WTC11 (cell line): ENCODE measurements at regions not wholly inside any gene's neighbourhood (a gene's known extent, or its start where the extent isn't known, plus 50 kb on each side); places are given as distances from the start of the nearest gene placed in this dataset.

Experiments used
- ATAC-seq: fragments of 200-7000 bp; cut with Tn5 transposase; 2 replicates; pipeline ENCODE4 v1.10.0; 2021; ENCODE audit warnings: mild to moderate bottlenecking, moderate library complexity
- CTCF ChIA-PET: fragments of 300-600 bp; sonication (Branson Sonifier 250); formaldehyde crosslinking; loops from one replicate; lab custom pipeline; 2021; ENCODE audit warnings: antibody characterized with exemption; lab: Charles Lee
- POLR2A ChIA-PET: fragments of 350-600 bp; sonication (Branson Sonifier 250); formaldehyde crosslinking; loops from one replicate; lab custom pipeline; 2021; ENCODE audit warnings: antibody characterized with exemption; lab: Charles Lee
- DNase-seq: peaks from one replicate; pipeline ENCODE4 v3.0.0; 2021; ENCODE audit warnings: low spot score
- H3K27ac Mint-ChIP-seq: 2 replicates; pipeline ENCODE4 v1.8.0; 2021; ENCODE audit warnings: mixed read lengths
- H3K27me3 Mint-ChIP-seq: 2 replicates; pipeline ENCODE4 v1.8.0; 2021; ENCODE audit warnings: low read depth, mild to moderate bottlenecking, moderate library complexity, mixed read lengths
- H3K36me3 Mint-ChIP-seq: 2 replicates; pipeline ENCODE4 v1.8.0; 2021; ENCODE audit warnings: mixed read lengths
- H3K4me1 Mint-ChIP-seq: 2 replicates; pipeline ENCODE4 v1.8.0; 2022; ENCODE audit warnings: mixed read lengths
- H3K4me3 Mint-ChIP-seq: 2 replicates; pipeline ENCODE4 v1.8.0; 2021; ENCODE audit warnings: mild to moderate bottlenecking, moderate library complexity, mixed read lengths
- H3K9me3 Mint-ChIP-seq: 2 replicates; pipeline ENCODE4 v1.8.0; 2021; ENCODE audit warnings: mixed read lengths
- ATF2 ChIP-seq: sonication (generic); formaldehyde crosslinking; IDR thresholded peaks from 2 replicates; pipeline ENCODE4 v1.8.1; 2022; ENCODE audit warnings: low read depth, missing genetic modification reagents, borderline replicate concordance
- E2F1 ChIP-seq: sonication (generic); formaldehyde crosslinking; IDR thresholded peaks from 2 replicates; pipeline ENCODE4 v1.8.0; 2022; ENCODE audit warnings: mild to moderate bottlenecking, missing genetic modification reagents
- ETV6 ChIP-seq: sonication (generic); formaldehyde crosslinking; IDR thresholded peaks from 2 replicates; pipeline ENCODE4 v1.8.1; 2022; ENCODE audit warnings: mild to moderate bottlenecking, missing genetic modification reagents
- GABPB1 ChIP-seq: sonication (generic); formaldehyde crosslinking; IDR thresholded peaks from 2 replicates; pipeline ENCODE4 v1.8.1; 2023; ENCODE audit warnings: mild to moderate bottlenecking, missing genetic modification reagents
- IRF1 ChIP-seq: sonication (generic); formaldehyde crosslinking; IDR thresholded peaks from 2 replicates; pipeline ENCODE4 v1.8.0; 2023; ENCODE audit warnings: missing genetic modification reagents
- NFYB ChIP-seq: sonication (generic); formaldehyde crosslinking; conservative IDR thresholded peaks from 2 replicates; pipeline ENCODE4 v1.8.0; 2022; ENCODE audit warnings: low read depth, missing genetic modification reagents
- PRRX2 ChIP-seq: fragments of 250-450 bp; sonication (Bioruptor Pico); IDR thresholded peaks from 2 replicates; pipeline ENCODE4 v1.8.0; 2021; ENCODE audit warnings: mild to moderate bottlenecking
- TP53 ChIP-seq: sonication (generic); formaldehyde crosslinking; IDR thresholded peaks from 2 replicates; pipeline ENCODE4 v1.8.1; 2023; ENCODE audit warnings: mild to moderate bottlenecking, missing genetic modification reagents
- ZNF138 ChIP-seq: sonication (generic); formaldehyde crosslinking; conservative IDR thresholded peaks from 2 replicates; pipeline ENCODE4 v1.8.1; 2022; ENCODE audit warnings: mild to moderate bottlenecking, moderate library complexity, missing genetic modification reagents
- ZNF671 ChIP-seq: fragments of 250-450 bp; sonication (Bioruptor Pico); IDR thresholded peaks from 2 replicates; pipeline ENCODE4 v1.8.0; 2021; ENCODE audit warnings: mild to moderate bottlenecking
- TF ChIP-seq, protein P1 (sequence below): sonication (generic); formaldehyde crosslinking; IDR thresholded peaks from 2 replicates; pipeline ENCODE4 v1.8.1; 2022; ENCODE audit warnings: missing genetic modification reagents, borderline replicate concordance
- TF ChIP-seq, protein P2 (sequence below): sonication (generic); formaldehyde crosslinking; IDR thresholded peaks from 2 replicates; pipeline ENCODE4 v1.8.0; 2022; ENCODE audit warnings: missing genetic modification reagents
- TF ChIP-seq, protein P3 (sequence below): sonication (generic); formaldehyde crosslinking; IDR thresholded peaks from 2 replicates; pipeline ENCODE4 v1.8.1; 2023; ENCODE audit warnings: mild to moderate bottlenecking, missing genetic modification reagents
- TF ChIP-seq, protein P4 (sequence below): sonication (generic); formaldehyde crosslinking; IDR thresholded peaks from 2 replicates; pipeline ENCODE4 v1.8.1; 2022; ENCODE audit warnings: mild to moderate bottlenecking, missing genetic modification reagents, moderate library complexity, borderline replicate concordance
- TF ChIP-seq, protein P5 (sequence below): sonication (generic); formaldehyde crosslinking; IDR thresholded peaks from 2 replicates; pipeline ENCODE4 v1.8.1; 2023; ENCODE audit warnings: mild to moderate bottlenecking, missing genetic modification reagents, borderline replicate concordance

DNA sequence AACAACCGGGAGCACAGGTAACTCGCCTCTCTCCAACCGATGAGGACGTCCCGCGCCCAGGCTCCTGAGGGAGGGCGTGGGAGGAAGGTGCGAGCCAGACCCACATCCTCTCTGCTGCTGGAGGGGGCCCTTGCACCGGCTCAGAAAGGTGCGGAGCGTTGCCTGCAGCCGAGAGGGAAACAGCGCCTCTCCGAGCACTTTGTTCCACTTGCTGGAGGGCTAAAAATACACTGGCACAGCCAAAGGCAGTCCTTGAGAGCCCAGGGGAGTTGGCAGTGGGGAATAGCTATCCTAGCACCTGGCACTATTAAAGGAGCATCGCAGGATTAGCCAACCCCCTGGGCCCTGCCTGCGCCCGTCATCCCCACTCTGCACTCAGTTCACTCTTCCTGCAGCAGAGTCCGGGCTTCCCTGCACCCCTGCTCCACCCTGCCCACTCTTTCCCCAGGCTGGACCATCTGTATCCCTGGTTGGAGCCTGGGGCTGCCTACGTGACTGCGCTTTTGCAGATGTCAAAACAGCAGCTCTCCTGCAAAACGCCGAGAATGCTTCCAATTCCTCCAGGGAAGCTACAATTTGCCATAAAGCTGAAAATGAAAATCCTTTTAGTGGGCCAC is 108.9 kb downstream of the SNX5 start (continued):
- TF ChIP-seq ATF2 (CRISPR knock-in tag), result no peak
- TF ChIP-seq, protein P1, sequence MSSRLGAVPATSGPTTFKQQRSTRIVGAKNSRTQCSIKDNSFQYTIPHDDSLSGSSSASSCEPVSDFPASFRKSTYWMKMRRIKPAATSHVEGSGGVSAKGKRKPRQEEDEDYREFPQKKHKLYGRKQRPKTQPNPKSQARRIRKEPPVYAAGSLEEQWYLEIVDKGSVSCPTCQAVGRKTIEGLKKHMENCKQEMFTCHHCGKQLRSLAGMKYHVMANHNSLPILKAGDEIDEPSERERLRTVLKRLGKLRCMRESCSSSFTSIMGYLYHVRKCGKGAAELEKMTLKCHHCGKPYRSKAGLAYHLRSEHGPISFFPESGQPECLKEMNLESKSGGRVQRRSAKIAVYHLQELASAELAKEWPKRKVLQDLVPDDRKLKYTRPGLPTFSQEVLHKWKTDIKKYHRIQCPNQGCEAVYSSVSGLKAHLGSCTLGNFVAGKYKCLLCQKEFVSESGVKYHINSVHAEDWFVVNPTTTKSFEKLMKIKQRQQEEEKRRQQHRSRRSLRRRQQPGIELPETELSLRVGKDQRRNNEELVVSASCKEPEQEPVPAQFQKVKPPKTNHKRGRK, result no peak

- ATAC-seq (no peak), DNase-seq (no peak)
- Mint-ChIP-seq H3K27ac (no peak overlapping the region), H3K4me3 (no peak overlapping the region), H3K27me3 (no peaks in the 10 kb centered on the region; the same call in 1 of the 2 replicates), H3K36me3 (no peaks in the 10 kb centered on the region), H3K9me3 (no peaks in the 10 kb centered on the region; the same call in 1 of the 2 replicates), H3K4me1 (peaks cover 30% of the 10 kb centered on the region)
- POLR2A ChIA-PET, result no interaction called here
- CTCF ChIA-PET, result no interaction called here
- TF ChIP-seq, protein P2, sequence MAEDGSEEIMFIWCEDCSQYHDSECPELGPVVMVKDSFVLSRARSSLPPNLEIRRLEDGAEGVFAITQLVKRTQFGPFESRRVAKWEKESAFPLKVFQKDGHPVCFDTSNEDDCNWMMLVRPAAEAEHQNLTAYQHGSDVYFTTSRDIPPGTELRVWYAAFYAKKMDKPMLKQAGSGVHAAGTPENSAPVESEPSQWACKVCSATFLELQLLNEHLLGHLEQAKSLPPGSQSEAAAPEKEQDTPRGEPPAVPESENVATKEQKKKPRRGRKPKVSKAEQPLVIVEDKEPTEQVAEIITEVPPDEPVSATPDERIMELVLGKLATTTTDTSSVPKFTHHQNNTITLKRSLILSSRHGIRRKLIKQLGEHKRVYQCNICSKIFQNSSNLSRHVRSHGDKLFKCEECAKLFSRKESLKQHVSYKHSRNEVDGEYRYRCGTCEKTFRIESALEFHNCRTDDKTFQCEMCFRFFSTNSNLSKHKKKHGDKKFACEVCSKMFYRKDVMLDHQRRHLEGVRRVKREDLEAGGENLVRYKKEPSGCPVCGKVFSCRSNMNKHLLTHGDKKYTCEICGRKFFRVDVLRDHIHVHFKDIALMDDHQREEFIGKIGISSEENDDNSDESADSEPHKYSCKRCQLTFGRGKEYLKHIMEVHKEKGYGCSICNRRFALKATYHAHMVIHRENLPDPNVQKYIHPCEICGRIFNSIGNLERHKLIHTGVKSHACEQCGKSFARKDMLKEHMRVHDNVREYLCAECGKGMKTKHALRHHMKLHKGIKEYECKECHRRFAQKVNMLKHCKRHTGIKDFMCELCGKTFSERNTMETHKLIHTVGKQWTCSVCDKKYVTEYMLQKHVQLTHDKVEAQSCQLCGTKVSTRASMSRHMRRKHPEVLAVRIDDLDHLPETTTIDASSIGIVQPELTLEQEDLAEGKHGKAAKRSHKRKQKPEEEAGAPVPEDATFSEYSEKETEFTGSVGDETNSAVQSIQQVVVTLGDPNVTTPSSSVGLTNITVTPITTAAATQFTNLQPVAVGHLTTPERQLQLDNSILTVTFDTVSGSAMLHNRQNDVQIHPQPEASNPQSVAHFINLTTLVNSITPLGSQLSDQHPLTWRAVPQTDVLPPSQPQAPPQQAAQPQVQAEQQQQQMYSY (CRISPR knock-in tag), result no peak
- TF ChIP-seq GABPB1 (CRISPR knock-in tag), result peak; percentile 95
Measured at GRCh38 chr20:17859002-17859615, 109.5 kb downstream of the SNX5 start.

- TF ChIP-seq, protein P3, sequence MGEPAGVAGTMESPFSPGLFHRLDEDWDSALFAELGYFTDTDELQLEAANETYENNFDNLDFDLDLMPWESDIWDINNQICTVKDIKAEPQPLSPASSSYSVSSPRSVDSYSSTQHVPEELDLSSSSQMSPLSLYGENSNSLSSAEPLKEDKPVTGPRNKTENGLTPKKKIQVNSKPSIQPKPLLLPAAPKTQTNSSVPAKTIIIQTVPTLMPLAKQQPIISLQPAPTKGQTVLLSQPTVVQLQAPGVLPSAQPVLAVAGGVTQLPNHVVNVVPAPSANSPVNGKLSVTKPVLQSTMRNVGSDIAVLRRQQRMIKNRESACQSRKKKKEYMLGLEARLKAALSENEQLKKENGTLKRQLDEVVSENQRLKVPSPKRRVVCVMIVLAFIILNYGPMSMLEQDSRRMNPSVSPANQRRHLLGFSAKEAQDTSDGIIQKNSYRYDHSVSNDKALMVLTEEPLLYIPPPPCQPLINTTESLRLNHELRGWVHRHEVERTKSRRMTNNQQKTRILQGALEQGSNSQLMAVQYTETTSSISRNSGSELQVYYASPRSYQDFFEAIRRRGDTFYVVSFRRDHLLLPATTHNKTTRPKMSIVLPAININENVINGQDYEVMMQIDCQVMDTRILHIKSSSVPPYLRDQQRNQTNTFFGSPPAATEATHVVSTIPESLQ (CRISPR knock-in tag), result no peak
- TF ChIP-seq TP53 (CRISPR knock-in tag) (no peak), E2F1 (CRISPR knock-in tag) (no peak), ZNF138 (CRISPR knock-in tag) (no peak), ZNF671 (CRISPR knock-in tag) (no peak), PRRX2 (no peak), IRF1 (CRISPR knock-in tag) (no peak), ETV6 (CRISPR knock-in tag) (no peak), NFYB (no peak)
- TF ChIP-seq, protein P4, sequence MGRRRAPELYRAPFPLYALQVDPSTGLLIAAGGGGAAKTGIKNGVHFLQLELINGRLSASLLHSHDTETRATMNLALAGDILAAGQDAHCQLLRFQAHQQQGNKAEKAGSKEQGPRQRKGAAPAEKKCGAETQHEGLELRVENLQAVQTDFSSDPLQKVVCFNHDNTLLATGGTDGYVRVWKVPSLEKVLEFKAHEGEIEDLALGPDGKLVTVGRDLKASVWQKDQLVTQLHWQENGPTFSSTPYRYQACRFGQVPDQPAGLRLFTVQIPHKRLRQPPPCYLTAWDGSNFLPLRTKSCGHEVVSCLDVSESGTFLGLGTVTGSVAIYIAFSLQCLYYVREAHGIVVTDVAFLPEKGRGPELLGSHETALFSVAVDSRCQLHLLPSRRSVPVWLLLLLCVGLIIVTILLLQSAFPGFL (CRISPR knock-in tag), result no peak
- TF ChIP-seq, protein P5, sequence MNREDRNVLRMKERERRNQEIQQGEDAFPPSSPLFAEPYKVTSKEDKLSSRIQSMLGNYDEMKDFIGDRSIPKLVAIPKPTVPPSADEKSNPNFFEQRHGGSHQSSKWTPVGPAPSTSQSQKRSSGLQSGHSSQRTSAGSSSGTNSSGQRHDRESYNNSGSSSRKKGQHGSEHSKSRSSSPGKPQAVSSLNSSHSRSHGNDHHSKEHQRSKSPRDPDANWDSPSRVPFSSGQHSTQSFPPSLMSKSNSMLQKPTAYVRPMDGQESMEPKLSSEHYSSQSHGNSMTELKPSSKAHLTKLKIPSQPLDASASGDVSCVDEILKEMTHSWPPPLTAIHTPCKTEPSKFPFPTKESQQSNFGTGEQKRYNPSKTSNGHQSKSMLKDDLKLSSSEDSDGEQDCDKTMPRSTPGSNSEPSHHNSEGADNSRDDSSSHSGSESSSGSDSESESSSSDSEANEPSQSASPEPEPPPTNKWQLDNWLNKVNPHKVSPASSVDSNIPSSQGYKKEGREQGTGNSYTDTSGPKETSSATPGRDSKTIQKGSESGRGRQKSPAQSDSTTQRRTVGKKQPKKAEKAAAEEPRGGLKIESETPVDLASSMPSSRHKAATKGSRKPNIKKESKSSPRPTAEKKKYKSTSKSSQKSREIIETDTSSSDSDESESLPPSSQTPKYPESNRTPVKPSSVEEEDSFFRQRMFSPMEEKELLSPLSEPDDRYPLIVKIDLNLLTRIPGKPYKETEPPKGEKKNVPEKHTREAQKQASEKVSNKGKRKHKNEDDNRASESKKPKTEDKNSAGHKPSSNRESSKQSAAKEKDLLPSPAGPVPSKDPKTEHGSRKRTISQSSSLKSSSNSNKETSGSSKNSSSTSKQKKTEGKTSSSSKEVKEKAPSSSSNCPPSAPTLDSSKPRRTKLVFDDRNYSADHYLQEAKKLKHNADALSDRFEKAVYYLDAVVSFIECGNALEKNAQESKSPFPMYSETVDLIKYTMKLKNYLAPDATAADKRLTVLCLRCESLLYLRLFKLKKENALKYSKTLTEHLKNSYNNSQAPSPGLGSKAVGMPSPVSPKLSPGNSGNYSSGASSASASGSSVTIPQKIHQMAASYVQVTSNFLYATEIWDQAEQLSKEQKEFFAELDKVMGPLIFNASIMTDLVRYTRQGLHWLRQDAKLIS (CRISPR knock-in tag), result no peak
- H3K36me3 Mint-ChIP-seq, result no peaks in the 10 kb centered on the region
- peaks cover 36% of the 10 kb centered on the region for H3K4me1 Mint-ChIP-seq
- no peaks in the 10 kb centered on the region; the same call in 1 of the 2 replicates for H3K27me3 Mint-ChIP-seq
- no peaks in the 10 kb centered on the region; the same call in 1 of the 2 replicates for H3K9me3 Mint-ChIP-seq
- no peak overlapping the region for H3K4me3 Mint-ChIP-seq
- no peak overlapping the region for H3K27ac Mint-ChIP-seq
- ChIA-PET POLR2A (no interaction called here), CTCF (interaction anchor here (1.1 kb wide), 1 partner anchor 8 kb away, joined by 4 read pairs; no protein-coding TSS in a partner anchor)
- no peak for DNase-seq
- no peak for ATAC-seq
Measured at GRCh38 chr20:17858450-17859001, 110.1 kb downstream of the SNX5 start.
